ENCODE measurements at regions not wholly inside any gene's neighbourhood (a gene's known extent, or its start where the extent isn't known, plus 50 kb on each side); places are given as distances from the start of the nearest gene placed in this dataset.

DNA sequence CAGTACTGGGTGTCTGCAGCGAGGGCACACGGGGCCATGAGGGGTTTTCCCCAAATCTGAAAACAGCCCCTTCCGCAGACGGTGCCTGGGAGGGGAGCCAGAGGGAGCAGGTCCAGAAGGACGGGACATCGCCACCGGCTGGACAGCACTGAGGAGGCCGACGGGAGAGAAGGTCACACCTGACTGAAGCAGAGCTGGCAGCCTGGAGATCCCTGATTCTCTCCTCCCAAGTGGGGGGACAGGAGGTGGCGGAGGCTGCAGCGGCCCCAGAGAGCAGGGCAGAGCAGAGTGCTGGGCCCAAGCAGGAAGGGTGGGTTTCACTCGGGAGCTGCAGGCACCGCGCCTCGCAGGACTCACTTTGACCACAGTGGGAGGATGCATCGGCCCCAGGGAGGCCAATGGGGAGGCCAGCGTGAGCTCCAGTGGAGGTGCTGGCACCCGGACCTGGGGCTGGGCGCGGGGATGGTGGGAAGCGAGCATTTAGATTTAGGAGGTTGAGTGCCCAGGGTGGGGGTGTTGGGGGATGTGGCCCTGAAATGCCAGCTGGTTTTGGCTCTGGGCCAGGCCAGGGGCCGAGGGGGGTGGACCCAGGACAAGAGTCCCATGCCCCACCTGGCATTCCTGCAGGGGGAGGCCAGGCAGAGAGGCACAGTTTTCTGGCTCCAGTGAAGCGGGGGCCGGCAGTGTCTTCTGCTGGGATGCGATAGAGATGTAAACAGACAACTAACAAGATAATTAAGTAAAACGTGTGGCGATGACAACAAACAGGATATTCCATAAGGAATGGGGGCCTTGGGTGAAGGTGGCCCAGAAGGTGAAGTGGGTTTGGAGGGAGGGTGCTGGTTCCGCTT, 92.3 kb upstream of the FGF3 start:
- no peaks in the 10 kb centered on the region for H3K36me3 ChIP-seq (ENCODE audit: control insufficient read depth in 2 of 2, insufficient read depth in 2 of 2, low read length in 1 of 2)
- in situ Hi-C loops (cut with MboI) = loop anchor here (5.0 kb wide), 1 partner anchor 286 kb away; no protein-coding TSS in a partner anchor
- ChIA-PET SMC1A (ENCODE audit: uncharacterized antibody, unreplicated experiment) (interaction anchor here (0.5 kb wide), 1 partner anchor 81 kb away, joined by 3 read pairs; no protein-coding TSS in a partner anchor), POLR2A (no interaction called here), RAD21 (ENCODE audit: unreplicated experiment) (no interaction called here), CTCF (interaction anchor here (0.6 to 1.1 kb wide), 3 partner anchors 21 to 293 kb away, joined by 3 to 5 read pairs (median 4); no protein-coding TSS in a partner anchor)
- DNase-seq (ENCODE audit: low read depth, low spot score) (no peak), ATAC-seq (no peak), FAIRE-seq (no peak)
- no peak overlapping the region for H3K4me3 ChIP-seq
- H3K27ac ChIP-seq (ENCODE audit: control insufficient read depth, insufficient read depth) = no peak overlapping the region
- H3K9me3 ChIP-seq (replicated peaks; ENCODE audit: control insufficient read depth, insufficient read depth, low read length) = no peaks in the 10 kb centered on the region
- BruUV-seq (replicated peaks) = no TSS peak
- H3K9ac ChIP-seq (ENCODE audit: control insufficient read depth, insufficient read depth, low read length) = no peak overlapping the region
- no peak for TF ChIP-seq CBFB (IDR thresholded peaks at IDR 0.05; ENCODE audit: low read depth)
- no peak for TF ChIP-seq NFYB (IDR thresholded peaks at IDR 0.05; ENCODE audit: insufficient read depth, low read depth, low read length)
- TF ChIP-seq RAD21 (IDR thresholded peaks at IDR 0.05; ENCODE audit: insufficient read depth, low read depth, low read length) = no peak
- TF ChIP-seq KLF5 (IDR thresholded peaks at IDR 0.05; ENCODE audit: partially characterized antibody) = no peak
- TF ChIP-seq RCOR1 (conservative IDR thresholded peaks at IDR 0.05; ENCODE audit: low read depth, low read length) = no peak
- no peak for TF ChIP-seq KAT2A (conservative IDR thresholded peaks at IDR 0.05; ENCODE audit: control insufficient read depth, low read depth, low read length)
- no peak for TF ChIP-seq CHD1 (IDR thresholded peaks at IDR 0.05; ENCODE audit: low read depth, low read length)
- no peak for TF ChIP-seq HCFC1 (IDR thresholded peaks at IDR 0.05; ENCODE audit: low read length)
- TF ChIP-seq, protein P1, sequence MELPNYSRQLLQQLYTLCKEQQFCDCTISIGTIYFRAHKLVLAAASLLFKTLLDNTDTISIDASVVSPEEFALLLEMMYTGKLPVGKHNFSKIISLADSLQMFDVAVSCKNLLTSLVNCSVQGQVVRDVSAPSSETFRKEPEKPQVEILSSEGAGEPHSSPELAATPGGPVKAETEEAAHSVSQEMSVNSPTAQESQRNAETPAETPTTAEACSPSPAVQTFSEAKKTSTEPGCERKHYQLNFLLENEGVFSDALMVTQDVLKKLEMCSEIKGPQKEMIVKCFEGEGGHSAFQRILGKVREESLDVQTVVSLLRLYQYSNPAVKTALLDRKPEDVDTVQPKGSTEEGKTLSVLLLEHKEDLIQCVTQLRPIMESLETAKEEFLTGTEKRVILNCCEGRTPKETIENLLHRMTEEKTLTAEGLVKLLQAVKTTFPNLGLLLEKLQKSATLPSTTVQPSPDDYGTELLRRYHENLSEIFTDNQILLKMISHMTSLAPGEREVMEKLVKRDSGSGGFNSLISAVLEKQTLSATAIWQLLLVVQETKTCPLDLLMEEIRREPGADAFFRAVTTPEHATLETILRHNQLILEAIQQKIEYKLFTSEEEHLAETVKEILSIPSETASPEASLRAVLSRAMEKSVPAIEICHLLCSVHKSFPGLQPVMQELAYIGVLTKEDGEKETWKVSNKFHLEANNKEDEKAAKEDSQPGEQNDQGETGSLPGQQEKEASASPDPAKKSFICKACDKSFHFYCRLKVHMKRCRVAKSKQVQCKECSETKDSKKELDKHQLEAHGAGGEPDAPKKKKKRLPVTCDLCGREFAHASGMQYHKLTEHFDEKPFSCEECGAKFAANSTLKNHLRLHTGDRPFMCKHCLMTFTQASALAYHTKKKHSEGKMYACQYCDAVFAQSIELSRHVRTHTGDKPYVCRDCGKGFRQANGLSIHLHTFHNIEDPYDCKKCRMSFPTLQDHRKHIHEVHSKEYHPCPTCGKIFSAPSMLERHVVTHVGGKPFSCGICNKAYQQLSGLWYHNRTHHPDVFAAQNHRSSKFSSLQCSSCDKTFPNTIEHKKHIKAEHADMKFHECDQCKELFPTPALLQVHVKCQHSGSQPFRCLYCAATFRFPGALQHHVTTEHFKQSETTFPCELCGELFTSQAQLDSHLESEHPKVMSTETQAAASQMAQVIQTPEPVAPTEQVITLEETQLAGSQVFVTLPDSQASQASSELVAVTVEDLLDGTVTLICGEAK (IDR thresholded peaks at IDR 0.05; ENCODE audit: borderline replicate concordance) = no peak
- TF ChIP-seq ZSCAN29 (IDR thresholded peaks at IDR 0.05) = no peak
- TF ChIP-seq CREB1 (IDR thresholded peaks at IDR 0.05; ENCODE audit: low read depth) = no peak
- no peak for TF ChIP-seq RUNX3 (IDR thresholded peaks at IDR 0.05; ENCODE audit: low read length)
- TF ChIP-seq JUND (IDR thresholded peaks at IDR 0.05; ENCODE audit: low read depth, low read length) = no peak
- no peak for TF ChIP-seq JUNB (IDR thresholded peaks at IDR 0.05)
- no peak for TF ChIP-seq SRF (IDR thresholded peaks at IDR 0.05; ENCODE audit: low read depth in 2 of 2, low read length in 2 of 2)
- TF ChIP-seq CHD2 (IDR thresholded peaks at IDR 0.05; ENCODE audit: borderline replicate concordance, low read depth, low read length) = no peak
- TF ChIP-seq, protein P2, sequence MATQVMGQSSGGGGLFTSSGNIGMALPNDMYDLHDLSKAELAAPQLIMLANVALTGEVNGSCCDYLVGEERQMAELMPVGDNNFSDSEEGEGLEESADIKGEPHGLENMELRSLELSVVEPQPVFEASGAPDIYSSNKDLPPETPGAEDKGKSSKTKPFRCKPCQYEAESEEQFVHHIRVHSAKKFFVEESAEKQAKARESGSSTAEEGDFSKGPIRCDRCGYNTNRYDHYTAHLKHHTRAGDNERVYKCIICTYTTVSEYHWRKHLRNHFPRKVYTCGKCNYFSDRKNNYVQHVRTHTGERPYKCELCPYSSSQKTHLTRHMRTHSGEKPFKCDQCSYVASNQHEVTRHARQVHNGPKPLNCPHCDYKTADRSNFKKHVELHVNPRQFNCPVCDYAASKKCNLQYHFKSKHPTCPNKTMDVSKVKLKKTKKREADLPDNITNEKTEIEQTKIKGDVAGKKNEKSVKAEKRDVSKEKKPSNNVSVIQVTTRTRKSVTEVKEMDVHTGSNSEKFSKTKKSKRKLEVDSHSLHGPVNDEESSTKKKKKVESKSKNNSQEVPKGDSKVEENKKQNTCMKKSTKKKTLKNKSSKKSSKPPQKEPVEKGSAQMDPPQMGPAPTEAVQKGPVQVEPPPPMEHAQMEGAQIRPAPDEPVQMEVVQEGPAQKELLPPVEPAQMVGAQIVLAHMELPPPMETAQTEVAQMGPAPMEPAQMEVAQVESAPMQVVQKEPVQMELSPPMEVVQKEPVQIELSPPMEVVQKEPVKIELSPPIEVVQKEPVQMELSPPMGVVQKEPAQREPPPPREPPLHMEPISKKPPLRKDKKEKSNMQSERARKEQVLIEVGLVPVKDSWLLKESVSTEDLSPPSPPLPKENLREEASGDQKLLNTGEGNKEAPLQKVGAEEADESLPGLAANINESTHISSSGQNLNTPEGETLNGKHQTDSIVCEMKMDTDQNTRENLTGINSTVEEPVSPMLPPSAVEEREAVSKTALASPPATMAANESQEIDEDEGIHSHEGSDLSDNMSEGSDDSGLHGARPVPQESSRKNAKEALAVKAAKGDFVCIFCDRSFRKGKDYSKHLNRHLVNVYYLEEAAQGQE (IDR thresholded peaks at IDR 0.05; ENCODE audit: low read depth, low read length) = no peak
- TF ChIP-seq HDGF (IDR thresholded peaks at IDR 0.05) = no peak
- no peak for TF ChIP-seq IKZF2 (IDR thresholded peaks at IDR 0.05)
- H2AFZ ChIP-seq (ENCODE audit: control insufficient read depth, low read depth, low read length) = no peak overlapping the region
- H4K20me1 ChIP-seq (ENCODE audit: control insufficient read depth, insufficient read depth) = no peaks in the 10 kb centered on the region
- 37% methylated on average over 28 of the region's 28 CpGs for WGBS (ENCODE audit: insufficient coverage, insufficient replicate concordance, low lambda C conversion rate, missing lambda C conversion rate)
- intact Hi-C loops (cut with micrococcal nuclease; ENCODE audit: unreplicated experiment) = no loop called here
- no peak overlapping the region for H3K4me2 ChIP-seq (ENCODE audit: control insufficient read depth, insufficient read depth)
- H3K79me2 ChIP-seq (ENCODE audit: control insufficient read depth, insufficient read depth, low read length) = no peaks in the 10 kb centered on the region
- no peaks in the 10 kb centered on the region for H3K27me3 ChIP-seq (replicated peaks in 1 of 2; ENCODE audit: control insufficient read depth in 2 of 2, insufficient read depth in 2 of 2, low read length in 1 of 2)
- H3K4me1 ChIP-seq (ENCODE audit: control insufficient read depth, insufficient read depth, low read length) = no peaks in the 10 kb centered on the region

All from GM12878 (cell line).